GM18873 (cell line): ENCODE measurements at regions not wholly inside any gene's neighbourhood (a gene's known extent, or its start where the extent isn't known, plus 50 kb on each side); places are given as distances from the start of the nearest gene placed in this dataset.

ENCODE experiments used
- ATAC-seq: cut with Tn5 transposase; IDR thresholded peaks from one replicate; pipeline ENCODE4 v1.9.1; 2021; ENCODE audit warnings: mild to moderate bottlenecking, moderate library complexity, moderate number of reproducible peaks; ENCODE audit not compliant: unreplicated experiment, low FRiP score

- no peak for ATAC-seq
Measured at GRCh38 chr4:37051111-37051510, 193.4 kb upstream of the NWD2 start.

- ATAC-seq, result no peak
Measured at GRCh38 chr4:37051866-37052265, 192.7 kb upstream of the NWD2 start.

- no peak for ATAC-seq
Measured at GRCh38 chr4:37054531-37055077, 189.9 kb upstream of the NWD2 start.

GRCh38 chr4:37058826-37059225 lies 185.7 kb upstream of the NWD2 start:
- no peak for ATAC-seq

GRCh38 chr4:37066159-37066558 lies 178.4 kb upstream of the NWD2 start:
- ATAC-seq, result no peak

- no peak for ATAC-seq
Measured at GRCh38 chr4:37068580-37068979, 176.0 kb upstream of the NWD2 start.

- no peak for ATAC-seq
Measured at GRCh38 chr4:37070041-37070440, 174.5 kb upstream of the NWD2 start.

GRCh38 chr4:37071576-37071975 lies 173.0 kb upstream of the NWD2 start:
- ATAC-seq, result no peak

- ATAC-seq, result no peak
Measured at GRCh38 chr4:37073226-37073840, 171.2 kb upstream of the NWD2 start.

GRCh38 chr4:37082912-37083311 lies 161.6 kb upstream of the NWD2 start:
- ATAC-seq, result no peak

- no peak for ATAC-seq
Measured at GRCh38 chr4:37095925-37096324, 148.6 kb upstream of the NWD2 start.

GRCh38 chr4:37101182-37101581 lies 143.4 kb upstream of the NWD2 start:
- no peak for ATAC-seq

- ATAC-seq, result no peak
Measured at GRCh38 chr4:37101686-37102085, 142.9 kb upstream of the NWD2 start.

- ATAC-seq, result no peak
Measured at GRCh38 chr4:37109756-37110155, 134.8 kb upstream of the NWD2 start.

- ATAC-seq, result no peak
Measured at GRCh38 chr4:37124800-37125199, 119.7 kb upstream of the NWD2 start.

- no peak for ATAC-seq
Measured at GRCh38 chr4:37126051-37126450, 118.5 kb upstream of the NWD2 start.

GRCh38 chr4:37130465-37130864 lies 114.1 kb upstream of the NWD2 start:
- ATAC-seq, result no peak

GRCh38 chr4:37132351-37132974 lies 112.1 kb upstream of the NWD2 start:
- ATAC-seq, result no peak

GRCh38 chr4:37132975-37133360 lies 111.6 kb upstream of the NWD2 start:
- no peak for ATAC-seq

GRCh38 chr4:37138019-37138653 lies 106.4 kb upstream of the NWD2 start:
- peak; percentile 88 for ATAC-seq

GRCh38 chr4:37138789-37139188 lies 105.8 kb upstream of the NWD2 start:
- ATAC-seq, result peak; percentile 53

- no peak for ATAC-seq
Measured at GRCh38 chr4:37139987-37140386, 104.6 kb upstream of the NWD2 start.
